ENCODE measurements at regions not wholly inside any gene's neighbourhood (a gene's known extent, or its start where the extent isn't known, plus 50 kb on each side); places are given as distances from the start of the nearest gene placed in this dataset.

DNA sequence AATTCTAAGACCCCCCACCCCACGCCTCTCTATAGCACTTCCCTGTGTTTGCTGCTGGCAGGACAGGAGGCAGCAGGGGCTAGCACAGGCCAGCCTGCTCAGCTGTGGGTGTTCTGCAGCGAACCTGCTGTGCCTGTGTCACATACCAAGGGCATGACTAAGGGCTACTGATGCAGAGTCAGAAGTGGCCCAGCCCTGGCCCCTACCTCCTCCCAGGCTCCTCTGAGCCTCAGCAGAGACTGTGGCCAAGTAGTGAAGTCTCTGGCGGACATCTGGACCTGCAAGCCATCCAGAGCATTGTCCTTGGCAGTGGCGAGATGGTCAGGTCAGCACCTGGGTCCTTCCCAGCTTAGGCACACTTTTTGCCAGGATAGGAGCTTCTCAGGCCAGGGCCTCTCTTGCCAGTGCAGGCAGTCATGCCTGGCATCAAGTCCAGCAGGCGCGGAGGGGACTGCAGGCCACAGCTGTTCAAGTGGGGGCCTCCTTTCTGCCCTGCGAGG, 116.3 kb upstream of the RET start:
- TF ChIP-seq CTCF (conservative IDR thresholded peaks at IDR 0.05; ENCODE audit: low read length) (no peak), EZH2phosphoT487 (IDR thresholded peaks at IDR 0.05; ENCODE audit: borderline replicate concordance, low read depth, low read length) (no peak)

Data from OCI-LY7 (cell line).